ENCODE measurements at regions not wholly inside any gene's neighbourhood (a gene's known extent, or its start where the extent isn't known, plus 50 kb on each side); places are given as distances from the start of the nearest gene placed in this dataset.

DNA sequence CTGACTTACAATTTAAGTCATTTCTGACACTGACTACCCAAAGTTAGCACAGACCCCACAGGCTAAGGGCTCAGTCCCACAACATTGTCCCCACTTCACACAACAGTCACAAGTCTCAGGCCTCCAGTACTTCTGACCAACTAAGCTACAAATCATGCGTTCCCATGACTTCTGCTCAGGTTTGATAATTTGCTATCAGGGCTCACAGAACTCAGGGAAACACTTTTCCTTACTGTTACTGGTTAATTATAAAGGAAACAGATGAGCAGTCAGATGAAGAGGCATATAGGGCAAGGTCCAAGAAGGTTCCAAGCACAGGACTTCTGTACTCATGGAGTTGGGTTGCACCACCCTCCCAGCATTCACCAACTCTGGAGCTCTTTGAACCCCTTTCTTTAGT, 151.2 kb upstream of the TNR start:
- ATAC-seq = no peak

DNA sequence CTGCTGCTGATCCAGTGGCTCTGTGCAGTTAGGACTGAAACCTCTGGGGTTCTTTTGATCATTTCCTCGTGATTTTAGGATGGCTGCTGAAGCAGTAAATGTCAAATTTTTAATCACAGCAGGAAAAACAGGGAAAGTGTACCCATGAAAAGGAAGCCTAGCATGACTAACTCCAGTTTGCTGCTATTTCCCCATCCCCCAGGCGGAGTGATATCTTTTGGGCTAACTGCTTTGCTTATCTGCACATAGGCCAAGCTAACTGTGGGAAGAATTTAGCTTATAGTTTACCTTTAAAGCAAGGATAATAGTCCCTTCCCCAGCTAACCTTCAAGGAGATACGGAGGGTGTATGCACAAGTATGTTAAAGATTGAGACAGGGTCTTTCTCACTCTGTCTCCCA, 149.8 kb upstream of the TNR start:
- no peak for ATAC-seq

DNA sequence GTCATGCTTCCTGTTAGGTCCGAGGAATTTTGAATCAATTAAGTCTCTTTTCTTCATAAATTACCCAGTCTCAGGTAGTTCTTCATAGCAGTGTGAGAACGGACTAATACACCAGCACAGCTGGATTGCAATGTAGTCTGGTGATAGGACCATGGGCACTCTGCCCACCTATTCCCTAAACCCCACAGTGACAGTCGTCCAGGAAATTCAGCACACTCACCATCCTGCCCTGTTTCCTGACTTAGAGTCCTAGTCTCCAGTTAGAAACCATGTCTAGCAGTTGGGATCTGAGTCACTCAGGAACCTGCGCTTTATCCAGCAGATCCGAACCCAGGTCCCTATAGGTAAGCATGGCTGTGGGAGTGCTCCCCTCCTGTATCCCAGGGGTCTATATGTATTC, 149.3 kb upstream of the TNR start:
- ATAC-seq = no peak

- no peak for ATAC-seq
These were observed 148.5 kb upstream of the TNR start for GRCh38 chr1:175891783-175892309.

DNA sequence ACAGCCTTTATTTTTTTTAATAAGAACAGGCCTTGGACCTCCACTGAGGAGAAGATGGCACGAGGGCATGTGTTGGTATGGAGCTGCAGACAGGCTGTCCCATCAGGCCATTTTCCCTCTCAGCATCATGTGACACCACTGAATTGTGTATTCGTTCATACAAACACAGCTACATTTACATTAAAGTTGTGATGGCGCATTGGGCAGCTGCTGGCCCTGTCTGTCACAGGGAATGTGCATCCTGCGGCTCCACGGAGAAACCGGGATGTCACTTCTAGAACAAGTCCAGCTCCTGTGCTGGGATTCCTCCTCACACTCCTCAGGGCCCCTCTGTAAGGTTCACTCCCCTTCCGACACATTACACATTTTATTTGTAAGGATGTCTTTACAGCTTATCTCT, 147.6 kb upstream of the TNR start:
- no peak for ATAC-seq

- ATAC-seq = no peak
These were observed 146.5 kb upstream of the TNR start for GRCh38 chr1:175889848-175890247.

GRCh38 chr1:175888996-175889395, 145.6 kb upstream of the TNR start:
- ATAC-seq = no peak

- peak; percentile 78 for ATAC-seq
These were observed 144.6 kb upstream of the TNR start for GRCh38 chr1:175887981-175888428.

- ATAC-seq = no peak
These were observed 144.1 kb upstream of the TNR start for GRCh38 chr1:175887521-175887920.

GRCh38 chr1:175885326-175885725, 141.9 kb upstream of the TNR start:
- ATAC-seq = no peak

DNA sequence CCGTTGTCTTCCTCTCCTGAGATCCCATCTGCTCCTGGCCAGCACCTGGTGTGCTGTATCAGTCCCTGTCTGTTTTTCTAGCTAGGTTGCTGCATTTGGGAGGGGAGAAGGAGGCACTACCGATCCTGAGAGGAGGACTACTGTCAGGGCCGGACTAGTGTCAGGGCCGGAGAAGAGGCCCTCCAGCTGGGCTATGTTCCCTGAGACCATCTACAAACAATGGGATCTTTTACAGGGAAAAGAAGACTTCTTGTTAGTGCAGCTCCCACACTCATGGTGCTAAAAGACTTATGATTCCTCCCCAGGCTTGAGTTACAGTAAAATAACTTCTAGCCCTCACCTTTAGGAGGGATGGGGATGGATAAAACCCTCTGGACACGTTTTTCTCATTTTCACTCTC, 141.0 kb upstream of the TNR start:
- no peak for ATAC-seq

DNA sequence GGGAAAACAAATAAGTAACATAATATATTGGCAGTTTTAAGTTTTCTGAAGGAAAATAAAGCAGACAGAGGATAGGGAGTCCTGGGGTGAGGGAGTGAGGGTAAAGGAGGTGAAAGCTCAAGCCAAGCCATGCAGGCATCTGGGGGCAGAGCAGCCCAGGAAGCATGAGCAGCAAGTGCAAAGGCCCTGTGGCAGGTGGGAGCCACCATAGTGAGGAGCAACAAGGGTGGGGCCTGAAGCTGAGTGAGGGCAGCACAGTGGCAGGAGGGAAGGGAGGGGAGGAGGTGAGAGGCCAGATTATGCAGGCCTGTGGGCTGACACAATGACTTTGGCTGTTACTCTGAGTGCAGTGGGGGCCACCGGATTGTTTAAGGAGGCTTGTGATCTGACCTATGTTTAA, 138.8 kb upstream of the TNR start:
- no peak for ATAC-seq

- no peak for ATAC-seq
These were observed 138.0 kb upstream of the TNR start for GRCh38 chr1:175881246-175881976.

GRCh38 chr1:175878775-175879174, 135.4 kb upstream of the TNR start:
- ATAC-seq = no peak

DNA sequence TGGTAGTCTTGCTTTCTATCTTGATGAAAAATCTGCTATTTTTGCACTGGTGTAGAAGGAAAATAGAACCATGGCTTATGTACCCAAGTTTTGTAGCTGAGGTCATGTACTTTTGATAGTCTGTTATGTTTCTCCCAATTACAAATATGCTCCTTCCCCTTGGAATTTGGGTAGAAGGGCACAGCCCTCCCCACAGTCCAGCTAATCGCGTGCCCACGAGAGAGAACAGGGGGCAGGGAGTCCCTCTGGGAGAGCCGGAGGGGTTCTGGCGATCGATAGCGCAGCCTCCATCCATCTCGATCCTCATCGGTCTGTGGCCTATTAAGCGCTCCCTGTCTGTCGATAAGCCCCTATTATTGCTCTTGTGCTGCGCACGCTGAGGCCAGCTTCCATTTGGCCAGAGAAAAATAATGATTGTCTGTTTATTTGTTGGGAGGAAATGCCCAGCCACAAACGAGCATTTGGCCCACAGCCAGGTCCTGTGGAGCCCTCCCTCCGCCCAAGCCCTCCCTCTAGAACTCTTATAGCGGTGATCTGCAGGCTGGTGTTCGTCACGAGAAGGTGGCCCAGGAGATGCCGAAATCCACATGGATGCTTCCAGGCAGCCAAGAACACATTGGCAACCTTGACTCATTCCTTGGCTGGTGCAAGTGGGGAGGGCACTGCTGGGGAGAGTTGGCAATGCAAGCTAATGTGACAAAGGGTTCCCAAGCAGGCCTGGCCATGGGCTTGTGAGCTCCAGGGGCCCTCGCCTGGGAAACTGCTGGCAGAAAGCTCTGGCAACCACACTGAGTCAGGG, 134.7 kb upstream of the TNR start:
- no peak for ATAC-seq

GRCh38 chr1:175875556-175875955, 132.2 kb upstream of the TNR start:
- no peak for ATAC-seq

DNA sequence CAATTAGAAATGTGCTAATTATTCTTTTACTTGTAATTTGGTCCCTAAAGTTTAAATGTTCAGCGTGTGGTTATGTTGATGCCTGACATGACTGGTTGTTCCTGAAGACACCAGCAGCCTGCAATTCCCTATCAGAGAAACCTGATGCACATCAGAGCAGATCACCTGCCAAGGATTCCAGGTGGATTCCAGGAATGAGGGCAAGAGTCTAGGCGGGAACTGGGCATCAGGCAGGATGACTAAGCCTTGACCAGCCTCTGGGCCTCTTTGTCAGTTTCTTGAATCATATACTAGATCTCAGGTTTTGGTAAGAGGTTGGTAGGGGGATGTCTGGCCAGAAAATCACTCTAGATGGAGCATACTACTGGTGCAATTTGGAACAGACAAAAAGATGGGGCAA, 130.7 kb upstream of the TNR start:
- no peak for ATAC-seq

DNA sequence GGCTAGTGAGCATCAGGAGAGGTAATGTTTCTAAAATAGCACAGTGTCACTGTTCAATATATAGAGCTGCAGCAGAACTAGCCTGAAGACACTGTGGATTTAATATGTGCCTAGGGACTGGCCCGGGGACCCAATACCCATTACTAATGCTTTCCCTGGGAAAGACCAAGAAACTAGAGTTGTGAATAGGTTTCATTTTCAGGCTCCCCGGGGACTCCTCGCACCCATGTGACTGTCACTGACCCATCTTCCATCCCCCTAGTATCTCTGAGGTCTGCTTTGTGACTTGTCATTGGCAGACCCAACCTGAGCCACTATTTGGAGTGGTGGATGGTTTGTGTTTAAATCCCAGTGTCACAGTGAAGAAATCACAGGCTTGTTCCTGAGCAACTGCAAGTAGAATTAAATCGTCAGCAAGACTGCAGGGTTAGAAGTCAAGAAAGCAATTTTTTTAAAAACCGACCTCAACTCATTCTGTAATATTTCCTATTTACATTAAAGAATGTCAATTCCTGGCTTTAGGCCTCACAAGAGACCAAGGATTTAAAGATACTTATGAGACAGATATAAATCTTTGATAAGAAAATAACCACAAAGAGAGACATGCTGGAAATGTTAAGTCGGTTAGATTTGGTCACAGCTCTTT, 130.0 kb upstream of the TNR start:
- no peak for ATAC-seq

DNA sequence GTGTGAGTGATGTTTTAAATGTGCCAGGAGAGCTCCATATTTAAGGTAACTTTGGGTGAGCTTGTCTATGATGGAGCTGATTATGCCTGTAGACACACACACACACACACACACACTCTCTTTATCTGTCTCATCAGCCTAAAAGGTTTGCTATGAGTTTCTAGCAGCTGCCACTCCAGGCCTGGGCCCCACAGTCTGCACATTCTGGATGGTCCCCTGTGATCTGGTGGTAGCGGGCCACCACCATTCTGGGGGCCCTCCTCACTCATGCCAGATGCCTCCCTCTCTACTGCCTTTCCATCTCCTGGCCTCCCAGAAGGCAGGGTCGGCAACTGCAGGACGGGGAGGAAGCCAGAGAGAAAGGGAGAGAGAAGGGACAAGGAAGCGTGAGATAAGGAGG, 129.2 kb upstream of the TNR start:
- no peak for ATAC-seq

DNA sequence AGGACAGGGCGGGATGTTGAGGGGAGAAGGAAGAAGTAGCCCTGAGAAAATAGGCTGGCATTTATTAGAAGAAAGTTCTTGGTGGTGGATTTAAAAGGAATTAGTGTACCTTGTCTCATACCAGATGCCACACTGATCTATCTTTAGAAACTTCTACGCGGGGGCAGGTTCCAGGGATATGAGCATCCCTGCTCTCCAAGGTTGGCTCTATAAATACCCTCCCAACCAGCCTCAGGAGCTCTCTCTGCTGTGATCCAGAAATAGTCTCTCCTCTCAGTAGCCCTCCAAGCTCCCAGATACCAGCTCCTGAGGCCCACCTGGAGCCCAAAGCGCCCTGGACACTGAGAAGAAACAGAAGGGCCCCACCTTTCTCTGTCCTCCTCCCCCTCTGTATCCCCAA, 128.3 kb upstream of the TNR start:
- ATAC-seq = no peak

DNA sequence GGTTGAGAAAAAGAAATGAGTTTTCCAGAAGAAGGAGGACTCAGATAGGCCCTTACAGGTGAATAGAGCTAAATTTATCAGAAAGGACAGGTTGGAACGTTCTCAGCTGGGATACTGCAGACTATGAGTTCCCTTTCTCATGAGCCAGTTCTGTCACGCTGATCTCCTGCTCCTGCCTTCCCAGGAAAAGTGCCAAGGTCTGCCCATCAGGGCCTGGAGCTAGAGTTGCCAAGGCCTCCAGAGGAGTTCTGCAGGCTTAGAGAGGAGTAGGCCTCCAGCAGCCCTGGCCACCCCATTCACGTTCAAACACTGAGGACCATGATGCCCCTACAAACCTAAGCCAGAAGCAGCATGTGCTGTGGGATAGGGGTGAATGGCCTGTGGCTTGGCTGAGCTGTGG, 126.8 kb upstream of the TNR start:
- no peak for ATAC-seq

DNA sequence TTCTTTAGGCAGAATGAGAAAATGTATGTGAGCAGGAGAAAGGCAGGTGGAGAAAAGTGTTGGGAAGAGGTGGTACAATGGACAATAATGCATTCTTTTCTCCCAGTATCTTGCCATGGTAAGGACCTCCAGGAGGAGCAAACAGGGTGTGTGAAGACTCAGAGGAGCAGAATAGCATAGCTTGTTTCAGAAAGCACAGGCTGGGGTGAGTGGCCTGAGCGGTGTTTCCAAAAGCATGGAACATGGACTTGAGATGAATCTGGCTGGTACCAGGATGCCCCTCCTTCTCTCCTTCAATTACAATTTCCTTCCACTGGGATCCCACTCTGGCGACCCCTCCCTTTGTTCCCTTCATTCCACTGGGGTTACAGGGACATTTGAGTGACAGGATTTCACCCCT, 123.4 kb upstream of the TNR start:
- ATAC-seq = no peak

- no peak for ATAC-seq
These were observed 121.8 kb upstream of the TNR start for GRCh38 chr1:175865041-175865766.

Data from esophagus mucosa (tissue), 1 donor.